T-helper 1 cell treated with Interleukin-12 subunit alpha and Interleukin-12 subunit beta and Interleukin-4 antibody, amounts not matched to agents 30 ng/mL and 1 ng/mL, for 36 hours (primary cell): ENCODE measurements at regions not wholly inside any gene's neighbourhood (a gene's known extent, or its start where the extent isn't known, plus 50 kb on each side); places are given as distances from the start of the nearest gene placed in this dataset.
"Not testable (repeated sequence)": the region's sequence is repeated elsewhere in the genome, so short reads cannot be mapped to it uniquely, and the experiment has no call there.

Experiments used
- intact Hi-C: fragments of 100-400 bp; cut with micrococcal nuclease; formaldehyde crosslinking; loops from one replicate; pipeline ENCODE4 v1.15.1; 2024

DNA sequence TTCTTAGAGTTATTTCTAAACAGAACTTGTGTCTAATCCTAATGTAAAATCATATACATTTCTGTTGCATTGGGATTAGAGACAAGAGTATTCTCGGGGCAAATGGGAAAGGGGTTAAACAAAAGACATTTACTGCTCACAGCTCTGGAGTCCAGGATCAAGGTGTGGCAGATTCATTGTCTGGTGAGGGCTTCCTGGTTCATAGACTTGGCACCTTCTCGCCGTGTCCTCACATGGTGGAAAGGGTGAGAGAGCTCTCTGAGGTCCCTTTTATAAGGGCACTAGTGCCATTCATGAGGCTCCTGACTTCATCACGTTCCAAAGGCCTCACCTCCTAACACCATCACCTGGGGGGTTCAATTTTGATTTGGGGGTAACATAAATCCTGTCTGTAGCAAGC, 90.3 kb upstream of the PRKX start:
- intact Hi-C loops, result no loop called here

DNA sequence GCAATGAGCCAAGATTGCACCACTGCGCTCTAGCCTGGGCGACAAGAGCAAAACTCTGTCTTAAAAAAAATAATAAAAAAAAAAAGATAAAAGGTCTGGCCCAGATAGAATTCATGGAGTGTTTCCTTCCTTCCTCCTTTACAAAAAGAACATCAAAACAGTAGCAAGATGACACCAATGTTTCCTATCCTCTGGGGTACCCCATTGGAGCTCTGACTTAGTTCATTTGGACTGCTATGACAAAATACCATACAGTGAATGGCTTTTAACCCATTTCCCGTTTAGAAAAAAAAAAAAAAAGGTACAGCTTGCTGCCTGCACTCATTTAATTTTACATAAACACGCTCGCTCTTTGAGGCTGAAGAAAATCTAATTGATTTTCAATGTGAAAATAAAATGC, 89.9 kb upstream of the PRKX start:
- intact Hi-C loops, result no loop called here

DNA sequence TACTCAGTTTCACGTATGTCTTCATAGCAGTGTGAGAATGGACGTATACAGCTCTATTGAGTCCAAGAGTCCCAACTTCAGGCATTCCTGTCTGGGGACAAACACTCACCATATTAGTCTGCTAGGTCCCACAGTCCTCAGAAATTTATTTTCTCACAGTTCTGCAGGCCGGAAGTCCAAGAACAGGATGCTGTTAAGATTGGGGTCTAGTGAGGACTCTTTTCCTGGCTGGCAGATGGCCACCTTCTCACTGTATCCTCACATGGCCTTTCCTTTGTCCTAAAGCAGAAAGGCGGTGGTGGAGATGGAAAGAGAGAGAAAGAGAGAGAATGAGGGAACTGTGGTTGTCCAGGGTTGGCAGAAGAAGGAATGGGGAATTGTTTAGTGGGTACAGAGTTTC, 82.0 kb upstream of the PRKX start:
- intact Hi-C loops, result not testable (repeated sequence)

DNA sequence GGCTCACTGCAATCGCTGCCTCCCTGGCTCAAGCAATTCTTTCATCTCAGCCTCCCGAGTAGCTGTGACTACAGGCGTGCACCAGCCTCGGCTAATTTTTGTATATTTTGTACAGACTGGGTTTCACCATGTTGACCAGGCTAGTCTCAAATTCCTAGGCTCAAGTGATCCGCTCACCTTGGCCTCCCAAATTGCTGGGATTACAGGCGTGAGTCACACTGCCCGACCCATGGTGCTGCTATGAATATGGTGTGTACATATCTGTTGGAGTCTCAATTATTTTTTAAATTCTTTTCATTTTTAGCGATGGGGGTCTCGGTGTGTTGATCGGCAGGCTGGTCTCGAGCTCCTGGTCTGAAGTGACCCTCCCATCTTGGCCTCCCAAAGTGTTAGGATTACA, 78.0 kb upstream of the PRKX start:
- intact Hi-C loops, result no loop called here

DNA sequence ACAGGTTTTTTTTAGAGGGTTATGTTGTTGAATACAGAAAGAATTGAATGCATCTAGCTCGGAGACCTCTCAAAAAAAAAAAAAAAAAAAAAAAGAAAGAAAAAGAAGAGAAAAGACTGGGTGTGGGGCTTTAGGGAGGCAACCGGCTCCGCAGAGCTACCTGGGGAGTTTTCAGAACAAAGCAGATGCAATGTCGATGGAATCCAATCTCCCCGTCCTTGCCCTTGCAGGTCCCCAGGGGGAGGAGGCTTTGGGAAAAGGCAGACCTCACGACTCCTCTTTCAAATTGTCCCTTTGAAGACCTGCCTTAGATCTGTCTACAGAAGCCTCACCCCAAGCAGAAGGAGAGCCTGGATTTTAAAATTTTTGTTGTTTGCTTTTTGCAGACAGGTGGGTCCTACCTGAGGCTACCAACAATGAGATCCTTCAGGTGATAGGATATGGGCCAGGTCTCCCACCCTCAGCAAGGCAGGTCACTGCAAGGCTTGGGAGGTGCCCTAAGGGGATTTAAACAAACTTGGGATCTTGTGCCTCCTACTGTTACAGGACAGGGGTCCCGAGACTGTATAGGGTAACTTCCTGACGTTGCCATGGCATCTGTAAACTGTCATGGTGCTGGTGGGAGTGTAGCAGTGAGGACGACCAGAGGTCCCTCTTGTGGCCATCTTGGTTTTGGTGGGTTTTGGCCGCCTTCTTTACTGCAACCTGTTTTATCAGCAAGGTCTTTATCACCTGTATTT, 75.2 kb upstream of the PRKX start:
- intact Hi-C loops, result loop anchor here (5.0 kb wide), 1 partner anchor 76 kb away; the partner anchor contains the start of gene PRKX

DNA sequence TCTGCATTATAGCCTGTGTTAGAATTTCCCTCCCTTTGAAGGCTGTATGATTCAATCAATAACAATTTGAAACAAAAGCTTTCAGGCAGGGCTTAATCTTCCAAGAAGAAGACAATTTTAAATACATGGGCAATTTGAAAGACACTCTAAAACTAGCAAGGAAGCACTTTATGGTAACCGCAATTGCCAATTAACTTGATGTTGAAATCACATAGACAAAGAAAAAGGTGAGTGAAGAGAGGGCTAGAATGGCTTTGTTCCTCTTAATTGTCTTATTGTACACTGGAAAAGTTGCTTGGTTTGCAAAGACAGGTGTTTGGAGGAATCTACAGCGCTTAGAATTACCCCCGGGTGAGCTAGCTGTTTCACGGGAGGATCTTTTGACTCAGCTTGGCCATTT, 74.4 kb upstream of the PRKX start:
- intact Hi-C loops, result loop anchor here (5.0 kb wide), 1 partner anchor 76 kb away; the partner anchor contains the start of gene PRKX

DNA sequence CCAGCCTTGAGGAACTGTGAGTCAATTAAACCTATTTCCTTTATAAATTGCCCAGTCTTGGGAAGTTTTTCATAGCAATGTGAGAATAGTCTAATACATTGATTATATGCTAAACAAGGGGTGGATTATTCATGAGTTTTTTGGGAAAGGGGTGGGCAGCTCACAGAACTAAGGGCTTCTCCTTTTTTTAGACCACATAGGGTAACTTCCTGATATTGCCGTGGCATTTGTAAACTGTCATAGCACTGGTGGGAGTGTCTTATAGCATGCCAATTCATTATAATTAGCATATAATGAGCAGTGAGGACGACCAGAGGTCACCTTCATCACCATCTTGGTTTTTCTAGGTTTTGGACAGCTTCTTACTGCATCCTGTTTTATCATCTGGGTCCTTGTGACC, 72.4 kb upstream of the PRKX start:
- intact Hi-C loops, result loop anchor here (5.0 kb wide), 1 partner anchor 74 kb away; the partner anchor contains the start of gene PRKX

DNA sequence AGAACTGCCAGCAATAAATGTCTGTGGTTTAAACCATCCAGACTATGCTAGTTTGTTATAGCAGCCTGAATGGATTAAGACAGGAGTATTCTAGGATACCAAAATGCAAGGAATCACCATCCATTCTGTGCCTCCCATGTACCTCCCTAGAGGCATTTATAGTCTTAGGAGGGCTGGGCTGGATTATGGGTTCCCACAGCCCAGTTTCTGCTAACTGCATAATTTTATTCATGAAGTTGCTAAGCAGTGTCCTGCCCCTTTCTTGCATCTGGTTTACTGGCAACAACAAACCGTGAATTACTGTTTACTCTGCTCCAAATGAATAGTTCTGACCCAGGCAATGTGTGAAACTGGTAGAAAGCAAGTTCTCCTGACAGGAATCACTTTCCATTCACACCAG, 67.1 kb upstream of the PRKX start:
- intact Hi-C loops, result no loop called here

DNA sequence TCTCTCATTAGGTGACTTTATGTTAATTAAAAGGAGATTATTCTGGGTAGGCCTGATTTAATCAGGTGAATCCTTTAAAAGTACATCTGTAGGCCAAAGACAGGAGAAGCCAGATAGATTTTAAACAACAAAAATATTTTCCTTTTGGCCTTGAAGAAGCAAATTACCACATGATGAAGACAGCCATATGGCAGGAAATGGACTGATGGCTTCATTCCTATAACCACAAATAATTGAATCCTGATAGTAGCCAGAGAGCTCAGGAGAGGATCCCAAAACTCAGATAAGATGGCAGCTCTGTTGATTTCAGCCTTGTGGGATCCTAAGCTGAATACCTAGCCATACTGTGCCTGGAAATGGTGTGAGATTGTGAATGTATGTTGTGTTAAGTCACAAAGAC, 66.1 kb upstream of the PRKX start:
- intact Hi-C loops, result loop anchor here (5.0 kb wide), 1 partner anchor 42 kb away; no protein-coding TSS in a partner anchor

DNA sequence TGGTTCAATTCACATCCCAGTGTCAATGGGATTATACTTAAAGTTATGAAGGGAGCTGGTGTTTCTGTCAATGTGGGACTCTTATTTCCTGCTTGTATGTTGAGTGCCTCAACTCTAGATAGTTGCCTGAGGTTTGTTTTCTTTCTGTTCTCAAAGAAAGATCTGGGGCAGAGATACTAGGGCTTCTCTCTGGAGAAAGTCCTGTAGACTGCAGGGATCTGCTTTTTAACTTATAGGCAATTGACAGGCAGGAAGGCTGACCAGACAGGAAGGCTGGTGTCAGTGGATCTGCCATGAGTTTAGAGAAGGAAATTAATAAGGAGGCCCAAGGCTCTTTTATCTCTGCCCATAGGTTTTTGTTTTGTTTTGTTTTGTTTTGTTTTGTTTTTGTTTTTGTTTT, 64.0 kb upstream of the PRKX start:
- intact Hi-C loops, result loop anchor here (5.0 kb wide), 1 partner anchor 40 kb away; no protein-coding TSS in a partner anchor

DNA sequence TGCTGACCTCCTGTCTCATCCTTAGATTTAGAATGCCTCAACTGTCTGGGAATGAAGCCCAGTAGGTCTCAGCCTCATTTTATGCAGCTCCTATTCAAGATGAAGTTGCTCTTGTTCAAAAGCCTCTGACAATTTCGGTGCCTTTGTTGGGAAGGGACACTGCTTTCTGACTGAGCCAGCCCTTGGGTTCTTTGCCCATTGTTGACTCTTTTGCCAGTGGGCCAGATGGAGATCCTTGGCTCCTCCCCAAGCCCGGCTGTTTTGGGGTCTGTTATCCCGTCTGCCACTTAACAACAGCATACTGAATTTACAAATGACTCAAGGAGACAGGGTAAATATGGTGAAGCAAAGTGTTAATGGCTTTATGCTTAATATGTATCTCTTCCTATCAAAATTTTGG, 58.3 kb upstream of the PRKX start:
- intact Hi-C loops, result no loop called here

DNA sequence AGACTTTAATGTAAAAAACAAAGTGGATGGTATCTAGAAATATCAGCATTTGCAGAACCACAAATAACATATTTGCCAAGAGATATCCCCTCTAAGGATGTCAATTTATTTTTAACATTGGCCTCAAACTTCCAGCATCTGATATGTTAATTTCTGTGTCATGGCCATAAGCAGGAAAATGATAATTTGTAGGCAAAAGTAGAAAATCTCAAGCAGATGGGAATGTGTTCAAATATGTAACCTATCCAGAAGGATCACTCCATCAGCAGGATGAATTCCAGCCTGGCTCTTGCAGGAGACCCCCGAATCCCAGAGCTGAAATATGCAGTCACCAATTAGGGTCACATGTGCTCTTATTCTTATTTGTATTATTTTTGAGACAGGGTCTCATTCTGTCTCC, 55.4 kb upstream of the PRKX start:
- intact Hi-C loops, result no loop called here
